ENCODE measurements at regions not wholly inside any gene's neighbourhood (a gene's known extent, or its start where the extent isn't known, plus 50 kb on each side); places are given as distances from the start of the nearest gene placed in this dataset.

GRCh38 chr3:153443961-153444360, 281.9 kb downstream of the RAP2B start:
- TF ChIP-seq CTCF (IDR thresholded peaks at IDR 0.05) (no peak), POLR2A (IDR thresholded peaks at IDR 0.05; ENCODE audit: low read depth) (no peak), POLR2AphosphoS5 (IDR thresholded peaks at IDR 0.05) (no peak)

All from esophagus muscularis mucosa (tissue), 3 donors.